PC-3 (cell line): ENCODE measurements at regions not wholly inside any gene's neighbourhood (a gene's known extent, or its start where the extent isn't known, plus 50 kb on each side); places are given as distances from the start of the nearest gene placed in this dataset.

Experiments used
- CTCF ChIP-seq: fragments of 300-600 bp; sonication (generic); conservative IDR thresholded peaks from 2 replicates; pipeline ENCODE4 v1.5.1; 2017; ENCODE audit warnings: antibody characterized with exemption, low read depth, mild to moderate bottlenecking, low read length
- EZH2 ChIP-seq: fragments of 300-600 bp; sonication (generic); IDR thresholded peaks from one replicate; pipeline ENCODE4 v1.6.1; 2017; ENCODE audit warnings: antibody characterized with exemption, mild to moderate bottlenecking, low read length; ENCODE audit not compliant: unreplicated experiment

GRCh38 chr5:174482607-174483024 is 241.8 kb upstream of the MSX2 start:
- TF ChIP-seq CTCF (no peak), EZH2 (no peak)
